Upper lobe of left lung (tissue), 4 donors: ENCODE measurements at regions not wholly inside any gene's neighbourhood (a gene's known extent, or its start where the extent isn't known, plus 50 kb on each side); places are given as distances from the start of the nearest gene placed in this dataset.

Experiments used
- EP300 ChIP-seq, 4 donors: sonication (generic); formaldehyde crosslinking; IDR thresholded peaks; one replicate each; pipeline ENCODE4 v1.5.1; 2017; ENCODE audit warnings: antibody characterized with exemption in 4 of 4, control low read depth in 2 of 4
- POLR2A ChIP-seq, 4 donors: fragments of 450-650 bp; IDR thresholded peaks; one replicate each; pipeline ENCODE4 v1.5.1; 2016 to 2017; ENCODE audit warnings: antibody characterized with exemption in 4 of 4, mild to moderate bottlenecking in 2 of 4
- POLR2AphosphoS5 ChIP-seq, 2 donors: sonication (generic); formaldehyde crosslinking; IDR thresholded peaks; one replicate each; pipeline ENCODE4 v1.5.1; 2017; ENCODE audit warnings: antibody characterized with exemption in 2 of 2
- TF ChIP-seq, protein P1 (sequence below), 6 experiments: fragments of 450-650 bp in 4 of 6; fragments of 200-600 bp in 2 of 6; sonication (generic) in 2 of 6; IDR thresholded peaks; one replicate each; pipeline ENCODE4 v1.5.1; 2016 to 2019; ENCODE audit warnings: antibody characterized with exemption in 6 of 6

- TF ChIP-seq, protein P1, sequence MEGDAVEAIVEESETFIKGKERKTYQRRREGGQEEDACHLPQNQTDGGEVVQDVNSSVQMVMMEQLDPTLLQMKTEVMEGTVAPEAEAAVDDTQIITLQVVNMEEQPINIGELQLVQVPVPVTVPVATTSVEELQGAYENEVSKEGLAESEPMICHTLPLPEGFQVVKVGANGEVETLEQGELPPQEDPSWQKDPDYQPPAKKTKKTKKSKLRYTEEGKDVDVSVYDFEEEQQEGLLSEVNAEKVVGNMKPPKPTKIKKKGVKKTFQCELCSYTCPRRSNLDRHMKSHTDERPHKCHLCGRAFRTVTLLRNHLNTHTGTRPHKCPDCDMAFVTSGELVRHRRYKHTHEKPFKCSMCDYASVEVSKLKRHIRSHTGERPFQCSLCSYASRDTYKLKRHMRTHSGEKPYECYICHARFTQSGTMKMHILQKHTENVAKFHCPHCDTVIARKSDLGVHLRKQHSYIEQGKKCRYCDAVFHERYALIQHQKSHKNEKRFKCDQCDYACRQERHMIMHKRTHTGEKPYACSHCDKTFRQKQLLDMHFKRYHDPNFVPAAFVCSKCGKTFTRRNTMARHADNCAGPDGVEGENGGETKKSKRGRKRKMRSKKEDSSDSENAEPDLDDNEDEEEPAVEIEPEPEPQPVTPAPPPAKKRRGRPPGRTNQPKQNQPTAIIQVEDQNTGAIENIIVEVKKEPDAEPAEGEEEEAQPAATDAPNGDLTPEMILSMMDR (IDR thresholded peaks at IDR 0.05) = no peak
- TF ChIP-seq POLR2A (IDR thresholded peaks at IDR 0.05) = no peak
- TF ChIP-seq POLR2AphosphoS5 (IDR thresholded peaks at IDR 0.05) = no peak
- TF ChIP-seq EP300 (IDR thresholded peaks at IDR 0.05) = no peak
These were observed 180.7 kb upstream of the PITRM1 start for GRCh38 chr10:3353235-3353634.
